GM04504 (cell line): ENCODE measurements at regions not wholly inside any gene's neighbourhood (a gene's known extent, or its start where the extent isn't known, plus 50 kb on each side); places are given as distances from the start of the nearest gene placed in this dataset.

Experiments
- DNase-seq: peaks from one replicate; pipeline ENCODE4 v3.0.0-alpha.2; 2012; ENCODE audit warnings: low read depth

GRCh38 chr20:22404419-22405170 is 179.8 kb downstream of the FOXA2 start:
- no peak for DNase-seq

GRCh38 chr20:22403632-22404361 is 180.6 kb downstream of the FOXA2 start:
- no peak for DNase-seq

- no peak for DNase-seq
These were observed 181.2 kb downstream of the FOXA2 start for GRCh38 chr20:22403022-22403631.

GRCh38 chr20:22402550-22402949 is 181.8 kb downstream of the FOXA2 start:
- no peak for DNase-seq

- DNase-seq: no peak
These were observed 183.9 kb downstream of the FOXA2 start for GRCh38 chr20:22400440-22400839.

- DNase-seq: no peak
These were observed 189.8 kb downstream of the FOXA2 start for GRCh38 chr20:22394583-22394982.

GRCh38 chr20:22390543-22390903 is 193.8 kb downstream of the FOXA2 start:
- no peak for DNase-seq

GRCh38 chr20:22389836-22390542 is 194.4 kb downstream of the FOXA2 start:
- no peak for DNase-seq

- DNase-seq: no peak
These were observed 196.9 kb downstream of the FOXA2 start for GRCh38 chr20:22387452-22387851.

- DNase-seq: no peak
These were observed 198.1 kb downstream of the FOXA2 start for GRCh38 chr20:22386306-22386623.

GRCh38 chr20:22385602-22386305 is 198.6 kb downstream of the FOXA2 start:
- no peak for DNase-seq

- DNase-seq: no peak
These were observed 199.4 kb downstream of the FOXA2 start for GRCh38 chr20:22384978-22385377.

GRCh38 chr20:22383156-22383555 is 201.2 kb downstream of the FOXA2 start:
- no peak for DNase-seq

- no peak for DNase-seq
These were observed 201.6 kb downstream of the FOXA2 start for GRCh38 chr20:22382742-22383141.

- no peak for DNase-seq
These were observed 202.5 kb downstream of the FOXA2 start for GRCh38 chr20:22381812-22382416.

GRCh38 chr20:22379472-22379871 is 204.9 kb downstream of the FOXA2 start:
- DNase-seq: peak; percentile 0

GRCh38 chr20:22374678-22375590 is 209.4 kb downstream of the FOXA2 start:
- no peak for DNase-seq

GRCh38 chr20:22374066-22374465 is 210.3 kb downstream of the FOXA2 start:
- no peak for DNase-seq

- DNase-seq: no peak
These were observed 211.0 kb downstream of the FOXA2 start for GRCh38 chr20:22373164-22373895.

- no peak for DNase-seq
These were observed 212.5 kb downstream of the FOXA2 start for GRCh38 chr20:22371843-22372242.
